Natural killer cell treated with Interleukin-12 subunit alpha and Interleukin-12 subunit beta and Interleukin-15 and Interleukin-18, amount 100 ng/mL, for 72 hours (primary cell): ENCODE measurements at regions not wholly inside any gene's neighbourhood (a gene's known extent, or its start where the extent isn't known, plus 50 kb on each side); places are given as distances from the start of the nearest gene placed in this dataset.
"Not testable (repeated sequence)": the region's sequence is repeated elsewhere in the genome, so short reads cannot be mapped to it uniquely, and the experiment has no call there.

ENCODE experiments used
- ATAC-seq, 2 donors: fragments of 150-1000 bp; cut with Tn5 transposase in 1 of 2; sonication (Bioruptor Pico), chemical (Tn5 transposase) in 1 of 2; 2 replicates each; pipeline ENCODE4 v1.10.0; 2021
- DNase-seq: peaks from one replicate; pipeline ENCODE4 v3.0.0; 2022; ENCODE audit warnings: low spot score
- H3K27ac Mint-ChIP-seq, 2 donors: 1 replicate in 1 of 2; 2 replicates in 1 of 2; pipeline ENCODE4 v1.8.0; 2022; ENCODE audit warnings: mixed read lengths in 2 of 2, mild to moderate bottlenecking in 1 of 2, moderate library complexity in 1 of 2
- H3K27me3 Mint-ChIP-seq, 2 donors: 1 replicate in 1 of 2; 2 replicates in 1 of 2; pipeline ENCODE4 v1.8.0; 2022; ENCODE audit warnings: mixed read lengths in 2 of 2
- H3K36me3 Mint-ChIP-seq: one replicate; pipeline ENCODE4 v1.8.0; 2022; ENCODE audit warnings: mixed read lengths
- H3K4me1 Mint-ChIP-seq, 2 donors: 1 replicate in 1 of 2; 2 replicates in 1 of 2; pipeline ENCODE4 v1.8.0; 2022; ENCODE audit warnings: low read depth in 2 of 2, mixed read lengths in 2 of 2, mild to moderate bottlenecking in 1 of 2
- H3K4me3 Mint-ChIP-seq: one replicate; pipeline ENCODE4 v1.8.0; 2022; ENCODE audit warnings: mixed read lengths
- H3K9me3 Mint-ChIP-seq: 2 replicates; pipeline ENCODE4 v1.8.0; 2022; ENCODE audit warnings: mixed read lengths

- no peaks in the 10 kb centered on the region for H3K27me3 Mint-ChIP-seq
- ATAC-seq (no peak), DNase-seq (no peak)
- H3K4me3 Mint-ChIP-seq: no peak overlapping the region
- H3K4me1 Mint-ChIP-seq: no peaks in the 10 kb centered on the region
- no peaks in the 10 kb centered on the region for H3K9me3 Mint-ChIP-seq
- H3K36me3 Mint-ChIP-seq: no peaks in the 10 kb centered on the region
- H3K27ac Mint-ChIP-seq: no peak overlapping the region
Measured at GRCh38 chr6:112437058-112437457, 89.9 kb downstream of the RFPL4B start.

DNA sequence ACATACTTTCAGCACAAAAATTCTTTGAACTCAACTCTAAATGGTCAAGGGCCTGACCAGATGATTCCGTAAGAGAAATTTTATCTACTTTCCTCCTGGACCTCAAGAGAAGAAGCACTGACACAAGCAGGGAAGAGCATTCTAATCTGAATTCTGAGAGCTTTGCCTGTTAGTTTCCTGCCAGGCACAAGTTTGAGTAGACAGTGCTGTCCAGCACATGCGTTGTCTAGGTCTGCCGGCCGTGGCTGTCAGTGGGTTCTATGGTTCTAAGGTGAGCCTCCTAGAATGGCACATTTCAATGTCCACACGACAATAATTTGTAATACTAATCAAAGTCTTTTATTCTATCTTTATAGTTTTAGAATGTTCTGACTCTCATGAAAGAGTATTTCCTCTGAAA, 91.9 kb downstream of the RFPL4B start:
- H3K4me3 Mint-ChIP-seq: no peak overlapping the region
- ATAC-seq (no peak), DNase-seq (no peak)
- H3K36me3 Mint-ChIP-seq: no peaks in the 10 kb centered on the region
- no peaks in the 10 kb centered on the region for H3K9me3 Mint-ChIP-seq
- no peaks in the 10 kb centered on the region for H3K4me1 Mint-ChIP-seq
- H3K27ac Mint-ChIP-seq: no peak overlapping the region
- H3K27me3 Mint-ChIP-seq: no peaks in the 10 kb centered on the region

- Mint-ChIP-seq H3K4me1 (no peaks in the 10 kb centered on the region), H3K4me3 (no peak overlapping the region), H3K9me3 (no peaks in the 10 kb centered on the region), H3K27me3 (no peaks in the 10 kb centered on the region), H3K36me3 (no peaks in the 10 kb centered on the region), H3K27ac (no peak overlapping the region)
- ATAC-seq (no peak), DNase-seq (no peak)
Measured at GRCh38 chr6:112439432-112439831, 92.3 kb downstream of the RFPL4B start.

- H3K27me3 Mint-ChIP-seq: no peaks in the 10 kb centered on the region
Measured at GRCh38 chr6:112441607-112442006, 94.5 kb downstream of the RFPL4B start.

DNA sequence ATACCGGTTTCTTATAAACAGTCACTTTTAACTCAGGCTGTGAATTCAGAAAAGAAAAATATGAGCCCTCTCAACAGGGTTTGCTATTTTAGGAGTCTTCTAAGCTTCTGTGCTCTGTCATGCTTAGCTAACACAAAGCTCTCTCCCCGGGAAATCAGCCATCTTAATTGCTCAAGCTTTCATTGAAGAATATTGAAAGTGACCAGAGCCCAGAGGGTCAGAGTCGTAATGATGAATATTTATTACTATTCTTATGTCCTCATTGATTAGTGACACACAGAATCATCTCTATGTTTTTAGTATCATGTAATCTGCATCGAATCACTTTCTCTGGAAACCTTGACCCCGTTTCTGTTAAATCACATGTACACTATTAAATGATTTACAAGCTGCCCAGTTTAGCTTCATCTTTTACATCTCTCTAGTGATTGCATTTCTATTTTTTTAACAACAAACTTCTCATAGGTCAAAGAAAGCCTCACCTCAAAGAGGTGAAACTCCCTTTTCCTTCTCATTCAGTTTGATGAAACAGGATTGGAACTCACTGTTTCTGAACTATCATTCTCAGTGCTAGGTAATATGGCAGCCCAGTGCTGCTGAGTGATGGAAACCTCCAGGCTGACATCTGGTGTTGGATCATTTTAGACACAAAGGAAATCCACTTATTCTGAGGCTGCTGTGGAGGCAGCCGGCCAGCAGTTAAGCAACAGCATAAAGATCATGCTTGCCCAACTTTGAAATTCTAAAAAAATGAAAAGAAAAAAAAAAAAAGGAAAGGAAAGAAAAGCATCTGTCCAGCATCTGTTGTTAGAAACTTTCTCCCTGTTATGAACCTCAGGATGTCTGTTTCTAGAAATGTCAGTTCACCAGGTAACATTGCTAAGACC, 96.3 kb downstream of the RFPL4B start:
- Mint-ChIP-seq H3K9me3 (no peaks in the 10 kb centered on the region), H3K36me3 (no peaks in the 10 kb centered on the region), H3K27ac (no peak overlapping the region), H3K4me3 (no peak overlapping the region), H3K4me1 (no peaks in the 10 kb centered on the region), H3K27me3 (no peaks in the 10 kb centered on the region)
- DNase-seq (no peak), ATAC-seq (no peak)

More at GRCh38 chr6:112441607-112442006, 94.5 kb downstream of the RFPL4B start:
- H3K9me3 Mint-ChIP-seq: no peaks in the 10 kb centered on the region
- no peak overlapping the region for H3K4me3 Mint-ChIP-seq
- no peaks in the 10 kb centered on the region for H3K4me1 Mint-ChIP-seq
- ATAC-seq (no peak), DNase-seq (no peak)
- H3K27ac Mint-ChIP-seq: no peak overlapping the region
- H3K36me3 Mint-ChIP-seq: no peaks in the 10 kb centered on the region

- H3K27me3 Mint-ChIP-seq, H3K27ac Mint-ChIP-seq, H3K9me3 Mint-ChIP-seq, H3K4me1 Mint-ChIP-seq, H3K36me3 Mint-ChIP-seq, ATAC-seq, DNase-seq, H3K4me3 Mint-ChIP-seq: not testable (repeated sequence)
Measured at GRCh38 chr6:112448786-112449185, 101.7 kb downstream of the RFPL4B start.

GRCh38 chr6:112450663-112451062, 103.5 kb downstream of the RFPL4B start:
- no peaks in the 10 kb centered on the region for H3K36me3 Mint-ChIP-seq
- H3K4me3 Mint-ChIP-seq: no peak overlapping the region
- no peaks in the 10 kb centered on the region for H3K9me3 Mint-ChIP-seq
- no peak overlapping the region for H3K27ac Mint-ChIP-seq
- H3K27me3 Mint-ChIP-seq: peaks cover 0 to 4% of the 10 kb centered on the region in 2 donors
- ATAC-seq: no peak
- no peak for DNase-seq
- no peaks in the 10 kb centered on the region for H3K4me1 Mint-ChIP-seq

- H3K27me3 Mint-ChIP-seq: peaks cover 0 to 8% of the 10 kb centered on the region in 2 donors
- no peaks in the 10 kb centered on the region for H3K4me1 Mint-ChIP-seq
- no peak for ATAC-seq
- no peak for DNase-seq
- peaks cover 4% of the 10 kb centered on the region for H3K9me3 Mint-ChIP-seq
- no peak overlapping the region for H3K4me3 Mint-ChIP-seq
- no peak overlapping the region for H3K27ac Mint-ChIP-seq
- H3K36me3 Mint-ChIP-seq: no peaks in the 10 kb centered on the region
Measured at GRCh38 chr6:112457886-112458285, 110.8 kb downstream of the RFPL4B start.

DNA sequence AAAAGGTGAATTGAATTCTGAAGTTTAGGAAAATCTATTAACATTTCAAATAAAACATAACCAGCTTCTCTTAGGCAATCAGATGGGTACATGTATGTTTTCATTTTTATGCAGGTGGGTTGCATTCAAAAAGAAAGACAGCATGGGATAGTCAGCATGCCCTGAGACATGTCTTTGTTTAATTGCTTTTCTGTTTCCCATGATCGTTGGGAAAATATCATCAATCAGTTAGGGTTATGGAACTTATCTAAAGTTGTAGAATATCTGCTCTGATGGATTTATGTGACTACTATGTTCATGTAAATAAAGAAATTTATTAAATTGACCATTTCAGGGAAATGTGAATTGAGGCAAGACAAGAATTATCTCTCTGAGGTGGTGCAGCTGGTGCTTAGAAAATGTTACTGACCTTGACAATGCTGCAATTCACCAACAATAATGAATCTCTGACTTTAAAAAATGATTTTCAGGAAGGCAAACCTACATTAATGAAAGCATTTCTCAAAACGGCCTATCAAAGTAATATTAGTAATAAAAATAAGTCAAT, 112.7 kb downstream of the RFPL4B start:
- H3K36me3 Mint-ChIP-seq: no peaks in the 10 kb centered on the region
- H3K4me3 Mint-ChIP-seq: no peak overlapping the region
- no peaks in the 10 kb centered on the region for H3K4me1 Mint-ChIP-seq
- peaks cover 4% of the 10 kb centered on the region for H3K9me3 Mint-ChIP-seq
- no peak for ATAC-seq
- H3K27me3 Mint-ChIP-seq: peaks cover 0 to 8% of the 10 kb centered on the region in 2 donors
- H3K27ac Mint-ChIP-seq: no peak overlapping the region
- DNase-seq: no peak

DNA sequence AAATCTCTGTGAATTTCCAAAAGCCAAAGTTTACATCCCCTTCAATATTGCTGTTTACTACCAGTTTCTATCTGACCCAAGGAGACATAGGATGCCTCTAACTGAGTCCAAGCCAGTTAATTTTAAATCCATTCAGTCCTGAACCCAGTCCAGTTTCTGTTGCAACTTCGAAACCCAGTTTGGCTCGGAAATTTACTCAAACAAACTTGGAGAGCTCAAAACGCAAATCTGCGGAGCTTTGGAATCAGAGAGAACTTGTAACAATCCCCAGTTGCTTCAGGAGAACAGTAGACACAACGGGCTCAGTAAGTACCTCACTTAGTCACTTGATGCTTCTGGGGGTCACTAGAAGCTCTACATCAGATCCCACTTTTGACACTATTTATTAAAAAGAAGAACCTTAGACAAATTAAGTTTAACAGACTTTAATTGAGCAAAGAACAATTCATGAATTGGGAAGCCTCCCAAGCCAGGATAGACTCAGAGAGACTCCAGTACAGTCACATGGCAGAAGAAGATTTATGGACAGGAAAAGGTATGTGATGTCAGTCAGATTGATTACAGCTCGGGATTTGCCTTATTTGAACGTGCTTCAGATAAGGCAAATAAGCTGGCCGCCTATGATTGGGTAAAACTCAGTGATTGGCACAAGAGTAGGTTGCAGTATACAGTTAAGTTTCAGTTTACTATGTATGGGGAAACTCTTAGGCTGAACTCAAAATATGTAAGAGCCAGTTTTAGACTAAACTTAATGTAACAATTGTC, 118.0 kb downstream of the RFPL4B start:
- ATAC-seq: no peak
- no peaks in the 10 kb centered on the region for H3K4me1 Mint-ChIP-seq
- H3K4me3 Mint-ChIP-seq: no peak overlapping the region
- DNase-seq: no peak
- no peaks in the 10 kb centered on the region for H3K9me3 Mint-ChIP-seq
- H3K27ac Mint-ChIP-seq: no peak overlapping the region
- no peaks in the 10 kb centered on the region for H3K36me3 Mint-ChIP-seq
- no peaks in the 10 kb centered on the region for H3K27me3 Mint-ChIP-seq

GRCh38 chr6:112466373-112467151, 119.4 kb downstream of the RFPL4B start:
- Mint-ChIP-seq H3K9me3 (no peaks in the 10 kb centered on the region), H3K27ac (no peak overlapping the region), H3K36me3 (no peaks in the 10 kb centered on the region), H3K27me3 (no peaks in the 10 kb centered on the region), H3K4me1 (no peaks in the 10 kb centered on the region), H3K4me3 (no peak overlapping the region)
- DNase-seq (no peak), ATAC-seq (no peak)

- H3K36me3 Mint-ChIP-seq: no peaks in the 10 kb centered on the region
- no peaks in the 10 kb centered on the region for H3K27me3 Mint-ChIP-seq
- H3K9me3 Mint-ChIP-seq: no peaks in the 10 kb centered on the region
- H3K4me1 Mint-ChIP-seq: no peaks in the 10 kb centered on the region
- H3K27ac Mint-ChIP-seq: no peak overlapping the region
- H3K4me3 Mint-ChIP-seq: no peak overlapping the region
- ATAC-seq (no peak), DNase-seq (no peak)
Measured at GRCh38 chr6:112468359-112468758, 121.2 kb downstream of the RFPL4B start.

- H3K36me3 Mint-ChIP-seq: no peaks in the 10 kb centered on the region
- ATAC-seq: no peak
- no peaks in the 10 kb centered on the region for H3K4me1 Mint-ChIP-seq
- no peak for DNase-seq
- H3K27ac Mint-ChIP-seq: no peak overlapping the region
- H3K27me3 Mint-ChIP-seq: no peaks in the 10 kb centered on the region
- no peaks in the 10 kb centered on the region for H3K9me3 Mint-ChIP-seq
- H3K4me3 Mint-ChIP-seq: no peak overlapping the region
Measured at GRCh38 chr6:112469306-112469705, 122.2 kb downstream of the RFPL4B start.
